ENCODE measurements at regions not wholly inside any gene's neighbourhood (a gene's known extent, or its start where the extent isn't known, plus 50 kb on each side); places are given as distances from the start of the nearest gene placed in this dataset.
A peak's percentile ranks its signal among the peaks of the same experiment; 100 is the strongest.
"Not testable (repeated sequence)": the region's sequence is repeated elsewhere in the genome, so short reads cannot be mapped to it uniquely, and the experiment has no call there.

DNA sequence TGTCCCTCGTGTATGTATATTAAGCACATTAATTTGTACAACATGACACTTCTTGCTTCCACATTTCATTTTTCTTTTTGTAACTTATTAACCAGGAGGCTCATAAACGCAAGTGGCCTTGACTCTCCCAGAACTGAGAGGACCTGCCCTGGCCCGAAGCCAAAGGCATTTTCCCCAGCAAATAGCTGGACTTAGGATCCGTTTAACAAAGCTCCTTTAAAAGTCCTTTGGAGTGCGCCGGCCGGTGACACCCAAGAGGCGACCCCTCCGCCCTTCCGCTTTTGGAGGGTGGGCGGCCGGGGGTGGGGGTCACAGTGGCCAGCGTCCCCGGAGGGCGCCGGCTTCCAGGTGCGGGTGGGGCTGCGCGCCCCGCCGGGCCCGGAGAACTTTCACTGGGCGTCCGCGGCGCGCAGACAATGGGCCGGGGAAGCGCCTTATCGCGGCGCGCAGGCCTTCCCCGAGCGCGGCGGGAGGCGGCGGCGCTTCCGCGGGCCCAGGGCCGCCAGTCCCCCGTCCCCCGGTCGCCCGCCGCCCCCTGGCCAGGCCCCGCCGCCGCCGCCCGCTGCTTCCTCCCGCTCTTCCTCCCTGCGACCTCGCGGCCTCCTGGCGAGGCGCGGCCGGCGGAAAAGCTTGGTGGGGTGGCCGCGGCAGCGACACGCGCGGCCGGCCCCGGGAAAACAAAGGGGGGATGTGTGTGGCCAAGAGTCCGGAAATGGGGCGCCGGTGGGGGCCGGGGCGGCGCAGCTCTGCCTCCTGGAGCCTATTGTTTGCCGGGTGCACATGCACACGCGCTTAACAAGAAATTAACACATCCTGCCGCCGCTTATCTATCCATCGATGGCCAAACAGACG, 613.4 kb downstream of the MCTP2 start:
- DNase-seq (ENCODE audit: low spot score) = peak; percentile 2

DNA sequence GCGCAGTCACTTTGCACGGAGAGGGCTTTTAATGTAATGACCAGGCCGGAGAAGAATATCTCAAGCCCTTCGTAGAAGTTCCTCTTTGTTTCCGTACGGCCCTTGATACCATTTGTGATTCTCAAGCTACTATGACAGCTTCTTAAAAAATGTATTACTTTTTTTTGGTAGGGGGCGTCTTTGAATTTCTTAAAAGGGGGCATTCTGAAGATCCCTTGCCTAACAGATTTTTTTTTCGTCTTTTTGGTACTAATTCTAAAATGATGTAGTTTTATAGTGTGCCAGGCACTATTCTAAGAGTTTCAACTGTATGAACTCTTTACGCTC, 614.0 kb downstream of the MCTP2 start:
- no peak for DNase-seq (ENCODE audit: low spot score)

DNA sequence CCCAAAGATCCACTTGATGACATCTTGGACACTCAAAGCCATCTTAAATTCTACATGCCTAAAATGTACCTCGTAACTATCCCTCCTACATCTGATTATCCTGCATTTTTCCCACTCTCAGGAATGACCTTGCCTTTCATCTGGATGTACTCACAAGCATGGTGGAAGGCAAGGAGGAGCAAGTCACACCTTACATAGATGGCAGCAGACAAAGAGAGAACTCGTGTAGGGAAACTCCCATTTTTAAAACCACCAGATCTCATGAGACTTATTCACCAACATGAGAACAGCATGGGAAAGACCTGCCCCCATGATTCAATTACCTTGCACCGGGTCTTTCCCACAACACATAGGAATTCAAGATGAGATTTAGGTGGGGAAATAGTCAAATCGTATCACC, 616.0 kb downstream of the MCTP2 start:
- DNase-seq (ENCODE audit: low spot score) = no peak

DNA sequence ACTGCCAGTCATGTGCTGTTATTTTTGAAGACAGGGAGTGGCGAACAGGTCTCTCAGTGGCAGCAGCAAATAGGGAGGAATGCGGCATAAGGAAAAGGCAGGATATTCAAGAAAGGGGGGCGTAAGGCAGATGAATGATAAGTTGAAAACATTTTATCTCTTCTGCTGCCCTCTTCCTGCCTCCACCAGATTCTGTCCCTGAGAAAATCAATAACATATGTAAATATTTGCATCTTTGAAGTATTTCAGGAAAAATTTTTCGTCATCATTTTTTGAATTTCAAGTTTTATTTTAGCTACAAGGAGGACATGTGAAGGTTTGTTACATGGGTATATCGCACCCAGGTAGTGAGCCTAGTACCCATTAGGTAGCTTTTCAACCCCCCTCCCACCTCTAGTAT, 616.7 kb downstream of the MCTP2 start:
- no peak for DNase-seq (ENCODE audit: low spot score)

DNA sequence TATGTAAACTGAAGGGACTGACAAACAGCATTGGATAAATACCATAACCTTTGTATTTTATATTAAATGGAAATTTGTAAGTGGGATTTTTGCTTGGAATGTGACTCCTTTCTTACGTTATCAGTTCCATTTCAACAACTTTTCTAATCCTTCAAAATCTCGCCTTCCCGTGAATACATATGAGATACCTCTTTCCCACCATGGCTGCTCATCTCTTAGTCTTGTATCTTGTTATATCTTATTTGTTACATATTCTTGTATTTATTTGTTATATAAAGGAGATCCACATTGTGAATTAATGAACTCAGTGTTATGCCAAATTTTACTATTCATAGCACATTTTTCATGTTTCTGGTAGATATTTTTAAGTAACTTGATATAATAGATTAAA, 623.7 kb downstream of the MCTP2 start:
- DNase-seq (ENCODE audit: low spot score) = no peak

DNA sequence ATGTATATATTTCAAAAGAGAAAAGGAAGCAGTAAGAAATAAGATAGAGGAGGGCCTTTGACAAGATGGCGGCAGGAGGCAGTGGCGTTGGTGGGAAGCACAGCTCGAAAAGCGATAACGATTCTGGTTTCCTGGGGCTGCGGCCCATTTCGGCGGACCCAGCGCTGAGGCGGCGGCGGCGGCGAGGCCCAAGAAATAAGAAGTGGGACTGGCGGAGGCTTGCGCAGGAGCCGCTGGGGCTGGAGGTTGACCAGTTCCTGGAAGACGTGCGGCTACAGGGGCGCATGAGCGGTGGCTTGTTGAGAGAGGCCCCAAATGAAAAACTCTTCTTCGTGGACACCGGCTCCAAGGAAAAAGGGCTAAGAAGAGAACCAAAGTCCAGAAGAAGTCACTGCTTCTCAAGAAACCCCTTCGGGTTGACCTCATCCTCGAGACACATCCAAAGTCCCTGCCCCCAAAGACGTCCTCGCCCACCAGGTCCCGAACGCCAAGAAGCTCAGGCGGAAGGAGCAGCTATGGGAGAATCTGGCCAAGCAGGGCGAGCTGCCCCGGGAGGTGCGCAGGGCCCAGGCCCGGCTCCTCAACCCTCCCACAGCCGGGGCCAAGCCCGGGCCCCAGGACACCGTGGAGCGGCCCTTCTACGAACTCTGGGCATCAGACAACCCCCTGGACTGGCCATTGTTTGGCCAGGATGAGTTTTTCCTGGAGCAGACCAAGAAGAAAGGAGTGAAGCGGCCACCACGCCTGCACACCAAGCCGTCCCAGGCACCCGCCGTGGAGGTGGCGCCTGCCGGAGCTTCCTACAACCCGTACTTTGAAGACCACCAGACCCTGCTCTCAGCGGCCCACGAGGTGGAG, 624.3 kb downstream of the MCTP2 start:
- DNase-seq (ENCODE audit: low spot score) = no peak

DNA sequence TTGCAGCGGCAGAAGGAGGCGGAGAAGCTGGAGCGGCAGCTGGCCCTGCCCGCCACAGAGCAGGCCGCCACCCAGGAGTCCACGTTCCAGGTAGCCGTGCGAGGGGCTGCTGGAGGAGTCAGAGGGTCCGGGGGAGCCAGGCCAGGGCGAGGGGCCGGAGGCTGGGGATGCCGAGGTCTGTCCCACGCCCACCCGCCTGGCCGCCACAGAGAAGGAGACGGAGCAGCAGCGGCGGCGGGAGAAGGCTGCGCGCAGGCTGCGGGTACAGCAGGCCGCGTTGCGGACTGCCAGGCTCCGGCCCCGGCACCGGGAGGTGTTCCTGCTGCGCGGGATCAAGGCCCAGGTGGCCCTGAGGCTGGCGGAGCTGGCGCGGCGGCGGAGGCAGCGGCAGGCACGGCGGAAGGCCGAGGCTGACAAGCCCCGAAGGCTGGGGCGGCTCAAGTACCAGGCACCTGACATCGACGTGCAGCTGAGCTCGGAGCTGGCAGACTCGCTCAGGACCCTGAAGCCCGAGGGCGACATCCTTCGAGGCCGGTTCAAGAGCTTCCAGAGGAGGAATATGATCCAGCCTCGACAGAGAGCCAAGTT, 625.0 kb downstream of the MCTP2 start:
- no peak for DNase-seq (ENCODE audit: low spot score)

DNA sequence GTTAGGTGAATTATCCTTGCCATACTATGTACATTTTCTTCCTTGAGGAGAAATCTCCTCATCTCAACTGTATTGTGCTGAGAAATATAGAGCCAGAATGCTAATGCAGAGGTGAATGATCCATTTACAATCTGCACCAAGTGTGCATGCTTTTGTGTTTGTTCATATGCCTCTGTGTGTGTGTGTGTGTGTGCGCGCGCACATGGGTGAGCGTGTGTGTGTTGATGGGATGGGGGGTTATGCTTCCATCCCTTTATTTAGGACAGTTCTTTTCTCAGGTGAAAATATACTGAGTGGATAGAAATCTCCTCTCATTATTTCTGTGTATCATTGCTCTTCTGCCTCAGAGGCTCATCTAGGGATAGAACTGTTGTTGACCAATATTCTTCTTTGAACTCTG, 626.1 kb downstream of the MCTP2 start:
- DNase-seq (ENCODE audit: low spot score) = no peak

DNA sequence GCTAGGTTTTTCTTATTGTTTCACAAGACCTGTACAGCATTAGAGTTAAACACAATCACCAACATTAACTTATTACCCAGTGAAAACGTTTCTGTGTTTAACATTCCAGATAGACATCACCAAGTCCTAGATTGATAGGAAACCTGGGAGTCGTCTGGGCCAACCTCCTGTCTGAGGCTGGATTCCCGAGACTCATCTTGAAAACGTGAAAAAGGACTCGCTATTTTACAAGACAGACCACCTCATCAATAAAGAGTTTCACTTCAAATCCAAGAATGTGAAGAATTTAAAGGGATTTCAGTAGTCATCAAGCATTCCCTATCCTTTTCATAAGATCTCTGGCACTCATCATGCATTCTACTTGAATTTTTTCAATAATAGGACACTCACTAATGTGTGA, 626.6 kb downstream of the MCTP2 start:
- DNase-seq (ENCODE audit: low spot score) = no peak

DNA sequence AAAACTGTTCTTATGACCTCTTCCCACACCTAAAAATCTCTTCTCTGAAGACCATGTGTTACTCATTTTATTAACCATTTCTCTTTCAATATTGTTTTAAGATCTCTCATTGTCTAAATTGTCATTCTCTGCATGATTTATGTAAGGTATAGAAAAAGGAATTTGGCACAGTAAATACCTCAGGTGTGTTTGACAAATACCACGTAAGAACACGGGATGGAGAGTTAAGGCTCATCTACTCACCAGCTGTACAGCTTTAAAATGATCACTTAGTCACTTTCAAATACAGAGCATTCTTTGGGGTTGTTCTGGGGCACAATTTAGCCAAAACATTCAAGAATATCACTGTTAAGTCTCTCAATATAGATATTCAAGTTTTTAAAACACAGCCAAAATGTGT, 627.1 kb downstream of the MCTP2 start:
- DNase-seq (ENCODE audit: low spot score) = no peak

DNA sequence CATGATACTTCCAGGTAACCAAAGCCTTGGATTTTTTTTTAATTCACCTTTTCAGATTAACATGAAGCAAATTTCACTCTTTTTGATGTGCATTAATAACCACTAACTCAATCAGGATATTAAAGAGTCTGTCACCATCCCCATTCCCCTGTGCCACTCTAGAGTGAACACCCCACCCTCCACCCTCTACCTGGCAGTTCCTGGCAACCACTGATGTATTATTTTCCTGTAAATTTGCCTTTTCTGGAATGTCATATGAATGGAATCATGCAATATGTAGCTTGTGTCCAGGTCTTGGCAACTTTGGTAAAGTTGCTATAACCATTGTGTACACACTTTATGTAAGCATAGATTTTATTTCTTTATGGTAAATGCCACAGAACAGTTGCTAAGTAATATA, 627.6 kb downstream of the MCTP2 start:
- DNase-seq (ENCODE audit: low spot score) = no peak

DNA sequence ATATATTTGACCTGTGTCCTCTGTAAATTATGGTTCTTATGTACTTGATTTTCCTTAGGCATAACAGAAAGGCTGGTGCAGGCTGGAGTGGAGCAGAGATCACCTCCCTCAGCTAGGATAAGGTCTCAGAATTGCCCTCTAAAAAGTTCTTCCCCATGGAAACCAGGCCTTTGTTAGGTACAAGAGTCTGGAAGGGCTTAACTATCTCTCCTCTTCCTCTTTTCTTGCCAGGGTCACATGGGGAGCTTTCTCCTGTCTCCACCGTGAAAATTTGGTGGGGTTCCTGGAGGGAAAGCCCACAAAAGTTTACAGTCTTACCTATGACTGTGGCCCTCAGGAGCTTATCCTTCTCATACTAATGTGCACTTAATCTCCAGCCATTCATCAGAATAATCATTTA, 633.2 kb downstream of the MCTP2 start:
- DNase-seq (ENCODE audit: low spot score) = no peak

DNA sequence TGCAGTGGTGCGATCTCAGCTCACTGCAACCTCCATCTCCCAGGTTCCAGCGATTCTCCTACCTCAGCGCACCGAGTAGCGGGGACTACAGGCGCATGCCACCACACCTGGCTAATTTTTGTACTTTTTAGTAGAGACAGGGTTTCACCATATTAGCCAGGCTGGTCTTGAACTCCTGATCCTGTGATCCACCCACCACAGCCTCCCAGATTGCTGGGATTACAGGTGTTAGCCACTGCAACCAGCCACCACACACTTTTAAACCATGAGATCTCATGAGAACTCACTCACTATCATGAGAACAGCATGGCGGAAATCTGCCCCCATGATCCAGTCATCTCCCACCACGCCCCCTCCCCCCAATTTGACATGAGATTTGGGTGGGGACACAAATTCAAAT, 636.9 kb downstream of the MCTP2 start:
- DNase-seq (ENCODE audit: low spot score) = not testable (repeated sequence)

DNA sequence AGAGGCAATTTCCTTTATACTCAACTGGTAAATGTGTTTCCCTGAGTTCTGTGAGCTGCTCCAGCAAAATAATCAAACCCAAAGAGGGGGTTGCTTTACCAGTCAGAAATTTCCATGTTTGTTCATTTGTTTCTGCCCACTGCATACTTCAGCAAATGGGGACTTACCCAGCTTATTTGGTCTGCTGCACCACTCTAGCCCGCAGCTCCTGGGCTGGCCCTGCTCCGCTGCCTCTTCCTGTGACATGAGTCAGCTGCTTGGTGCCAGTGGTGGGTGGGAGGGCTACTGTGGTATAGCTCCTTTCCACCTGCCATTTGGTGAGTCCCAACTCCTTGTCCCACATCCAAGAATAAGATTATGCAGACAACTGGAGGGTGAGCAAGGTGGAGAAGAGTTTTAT, 644.2 kb downstream of the MCTP2 start:
- no peak for DNase-seq (ENCODE audit: low spot score)

DNA sequence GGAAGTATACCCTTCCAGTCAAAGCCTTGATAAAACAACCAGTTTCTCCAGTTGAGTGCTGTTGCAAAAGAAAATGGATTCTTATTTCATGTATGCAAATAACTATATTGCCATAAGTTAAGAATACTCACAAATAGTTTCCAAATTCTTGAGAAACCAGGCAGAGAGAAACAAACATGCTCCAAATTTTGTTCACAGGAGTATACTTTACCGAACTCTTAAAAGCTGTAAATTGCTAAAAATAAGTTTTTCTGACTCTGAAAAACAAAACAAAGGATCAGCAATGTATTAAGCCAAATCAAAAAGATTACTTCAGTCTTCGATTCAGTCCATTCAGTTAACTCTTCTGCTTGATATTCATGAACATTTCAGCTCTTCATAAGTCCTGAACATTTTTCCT, 646.5 kb downstream of the MCTP2 start:
- no peak for DNase-seq (ENCODE audit: low spot score)

DNA sequence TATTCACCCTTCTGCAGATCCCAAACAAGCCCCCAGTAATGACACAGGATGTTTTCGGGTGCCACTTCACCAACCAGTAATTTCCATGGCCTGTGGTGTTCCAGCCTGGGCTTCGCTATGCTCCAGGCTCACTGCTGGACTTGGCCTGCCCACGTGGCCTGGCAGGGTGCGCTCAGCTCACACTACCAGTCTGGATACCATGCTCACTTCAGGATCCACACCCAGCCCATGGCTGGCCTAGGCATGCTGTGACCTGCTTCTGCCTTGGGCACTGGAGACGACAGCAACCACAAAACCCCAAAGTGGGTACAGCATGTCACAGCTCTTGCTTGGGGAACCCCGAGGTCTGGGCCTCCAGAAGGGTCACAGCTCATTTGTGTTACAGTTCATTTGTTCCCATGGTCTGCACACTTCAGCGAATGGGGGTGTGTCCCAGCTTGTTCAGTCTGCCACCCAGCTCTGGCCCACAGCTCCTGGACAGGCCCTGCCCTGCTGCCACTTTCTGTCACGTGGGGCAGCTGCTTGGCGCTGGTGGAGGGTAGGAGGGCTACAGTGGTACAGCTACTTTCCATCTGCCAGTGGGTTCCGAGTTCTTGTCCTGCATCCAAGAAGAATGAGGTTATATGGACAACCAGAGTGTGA, 650.8 kb downstream of the MCTP2 start:
- no peak for DNase-seq (ENCODE audit: low spot score)

DNA sequence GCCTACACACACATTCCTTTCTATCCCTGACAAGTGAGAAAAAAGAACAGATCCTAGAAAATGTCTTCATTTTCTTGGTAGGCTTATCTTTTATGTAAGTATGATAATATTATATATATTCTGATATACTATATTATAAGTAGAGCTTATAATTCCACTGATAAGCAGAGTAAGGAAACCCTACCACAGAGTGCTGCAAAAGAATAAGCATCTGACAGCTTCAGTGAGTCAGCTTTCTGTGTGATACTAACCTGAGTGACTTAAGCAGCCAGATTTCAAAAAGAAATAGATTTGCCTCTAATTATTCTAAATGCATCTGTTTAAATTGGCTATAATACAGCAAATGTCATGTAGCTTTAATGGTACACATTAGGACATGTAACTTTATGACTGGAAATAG, 656.0 kb downstream of the MCTP2 start:
- no peak for DNase-seq (ENCODE audit: low spot score)

DNA sequence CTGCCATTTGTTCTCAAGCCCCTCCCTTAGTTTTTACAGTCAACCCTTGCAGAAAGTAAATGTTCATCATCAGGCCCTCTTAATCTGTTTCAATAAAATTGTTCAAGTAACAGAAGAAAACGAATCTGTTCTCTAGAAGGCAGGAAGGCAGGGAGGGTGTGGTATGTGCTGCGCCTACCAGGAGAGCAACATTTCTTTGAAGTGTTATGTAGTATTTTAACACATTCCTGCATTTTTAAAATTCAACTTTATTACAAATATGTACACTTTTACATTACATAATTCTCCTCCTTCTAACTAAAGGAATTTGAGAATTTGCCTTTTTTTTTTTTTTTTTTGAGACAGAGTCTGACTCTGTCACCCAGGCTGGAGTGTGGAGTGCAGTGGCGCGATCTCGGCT, 657.8 kb downstream of the MCTP2 start:
- no peak for DNase-seq (ENCODE audit: low spot score)

DNA sequence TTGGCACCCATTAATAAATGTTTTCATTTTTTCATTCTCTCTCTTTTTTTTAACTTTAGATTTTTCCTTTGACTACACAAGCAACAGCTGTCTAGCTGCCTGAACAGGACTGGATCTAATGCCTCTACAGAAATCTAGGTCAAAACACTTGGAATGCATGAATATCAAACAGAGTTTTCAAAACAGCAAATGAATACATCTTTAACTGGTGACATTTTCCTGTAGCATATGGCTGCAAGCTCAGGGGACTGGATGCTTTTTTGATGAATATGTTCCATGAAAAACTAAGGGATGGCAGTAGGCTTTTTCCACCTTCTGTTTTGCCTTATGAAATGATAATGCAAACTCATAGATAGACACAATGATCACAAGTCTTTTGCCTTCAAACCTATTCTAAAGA, 661.7 kb downstream of the MCTP2 start:
- no peak for DNase-seq (ENCODE audit: low spot score)

DNA sequence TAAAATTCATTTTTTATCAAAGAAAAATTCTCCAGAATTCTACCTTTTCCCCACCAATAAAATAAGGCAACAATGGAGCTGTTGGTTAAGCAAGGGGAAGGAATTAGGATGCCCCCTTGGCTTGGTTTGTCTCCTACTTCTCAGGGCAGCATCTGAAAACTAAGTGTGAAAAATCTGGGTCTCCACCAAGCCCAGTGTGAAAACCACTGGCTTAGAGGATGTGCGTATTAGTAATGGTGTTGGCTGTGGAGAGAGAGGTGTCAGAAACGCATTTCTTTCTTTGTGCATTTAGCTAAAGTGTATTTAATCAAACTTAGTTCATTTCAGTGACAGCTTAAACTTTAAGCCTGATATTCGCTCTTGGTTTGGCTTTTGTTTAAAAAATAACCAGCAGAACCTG, 662.7 kb downstream of the MCTP2 start:
- DNase-seq (ENCODE audit: low spot score) = no peak

DNA sequence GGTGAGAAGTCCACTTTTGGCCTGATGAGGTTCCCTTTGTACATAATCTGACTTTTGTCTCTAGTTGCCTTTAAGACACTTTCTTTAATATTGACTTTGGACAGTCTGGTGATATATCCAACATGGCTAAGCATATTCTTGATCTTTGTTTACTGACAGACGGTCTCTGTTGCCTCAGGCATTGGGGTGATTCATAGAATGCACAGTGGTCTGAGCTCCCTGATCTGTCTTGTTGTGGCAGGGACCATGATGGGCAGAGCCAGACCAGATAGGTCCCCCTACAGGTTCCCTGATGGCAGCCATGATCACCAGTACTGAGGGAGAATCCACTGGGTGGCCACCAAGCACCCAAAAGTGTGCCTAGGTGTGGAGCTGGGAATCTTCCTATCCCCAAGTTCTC, 678.1 kb downstream of the MCTP2 start:
- DNase-seq (ENCODE audit: low spot score) = no peak

DNA sequence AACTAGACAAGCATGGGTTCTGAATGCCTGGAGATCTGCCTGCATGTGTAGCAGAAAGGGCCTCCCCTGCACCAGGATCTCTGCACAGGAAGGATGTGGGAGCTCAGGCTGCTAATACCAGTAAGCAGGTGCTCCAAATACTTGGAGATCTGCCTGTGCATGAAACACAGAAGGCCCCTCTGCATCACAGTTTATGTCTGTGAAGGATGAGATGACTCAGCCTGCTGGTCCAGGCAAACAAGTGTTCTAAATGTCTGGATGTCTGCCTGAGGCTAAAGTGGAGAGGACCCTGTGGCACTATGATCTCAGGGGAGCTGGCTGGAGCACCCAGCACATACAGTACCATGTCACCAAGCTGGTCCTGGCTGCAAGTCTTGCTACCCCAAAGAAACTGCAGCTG, 678.8 kb downstream of the MCTP2 start:
- no peak for DNase-seq (ENCODE audit: low spot score)

DNA sequence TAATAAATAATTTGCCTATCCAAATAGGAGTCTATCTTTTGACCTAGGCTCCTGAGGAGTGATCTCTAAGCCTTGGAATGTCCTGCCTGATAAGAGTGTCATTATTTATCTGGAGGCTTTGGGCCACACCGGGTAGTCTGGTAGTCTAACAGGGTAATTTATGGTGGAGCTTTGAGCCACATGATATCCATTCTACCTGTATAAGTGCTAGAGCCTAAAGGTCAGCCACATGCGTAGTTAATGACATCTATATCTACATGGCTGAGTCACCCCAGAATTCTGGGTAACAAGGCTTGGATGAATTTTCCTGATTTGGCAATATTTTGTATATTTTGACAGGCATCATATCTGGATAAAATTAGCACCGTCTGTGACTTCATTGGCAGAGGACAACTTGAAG, 681.4 kb downstream of the MCTP2 start:
- no peak for DNase-seq (ENCODE audit: low spot score)
